Peyer's patch (tissue), 4 donors: ENCODE measurements at regions not wholly inside any gene's neighbourhood (a gene's known extent, or its start where the extent isn't known, plus 50 kb on each side); places are given as distances from the start of the nearest gene placed in this dataset.

Experiments used
- DNase-seq, 3 donors: peaks; one replicate each; pipeline ENCODE4 v3.0.0-alpha.2; 2017 to 2019
- H3K27ac ChIP-seq, 4 donors: fragments of 200-600 bp; sonication (generic); one replicate each; pipeline ENCODE4 v1.5.1; 2016 to 2019
- H3K27me3 ChIP-seq, 2 donors: fragments of 200-600 bp; sonication (generic); one replicate each; pipeline ENCODE4 v1.5.1; 2019
- H3K36me3 ChIP-seq, 3 donors: fragments of 200-600 bp; sonication (generic); one replicate each; pipeline ENCODE4 v1.5.1; 2016 to 2019
- H3K4me1 ChIP-seq, 4 donors: fragments of 200-600 bp; sonication (generic); one replicate each; pipeline ENCODE4 v1.5.1; 2016 to 2019
- H3K4me3 ChIP-seq, 4 donors: fragments of 200-600 bp; sonication (generic); 1 replicate in 3 of 4; 2 replicates in 1 of 4; pipeline ENCODE4 v1.5.1; 2016 to 2019; ENCODE audit warnings: mild to moderate bottlenecking in 1 of 4
- H3K9me3 ChIP-seq, 4 donors: fragments of 200-600 bp; sonication (generic); one replicate each; pipeline ENCODE4 v1.5.1; 2016 to 2019; ENCODE audit warnings: mild to moderate bottlenecking in 1 of 4
- CTCF ChIP-seq, 6 experiments: fragments of 450-650 bp in 4 of 6; fragments of 200-600 bp in 2 of 6; sonication (generic) in 1 of 6; IDR thresholded peaks; one replicate each; pipeline ENCODE4 v1.5.1; 2017 to 2019; ENCODE audit warnings: antibody characterized with exemption in 6 of 6, mild to moderate bottlenecking in 3 of 6, moderate library complexity in 1 of 6
- POLR2A ChIP-seq, 2 donors: fragments of 450-650 bp; IDR thresholded peaks; one replicate each; pipeline ENCODE4 v1.5.1; 2017; ENCODE audit warnings: antibody characterized with exemption in 2 of 2, mild to moderate bottlenecking in 2 of 2, moderate library complexity in 2 of 2

- Histone ChIP-seq H3K4me1 (no peaks in the 10 kb centered on the region), H3K27ac (no peak overlapping the region), H3K27me3 (no peaks in the 10 kb centered on the region), H3K9me3 (no peaks in the 10 kb centered on the region), H3K36me3 (no peaks in the 10 kb centered on the region), H3K4me3 (no peak overlapping the region)
- TF ChIP-seq POLR2A (IDR thresholded peaks at IDR 0.05), result no peak
- TF ChIP-seq CTCF (IDR thresholded peaks at IDR 0.05), result no peak
- DNase-seq, result no peak
Observed at GRCh38 chr9:118538959-118539358, 830.3 kb downstream of the BRINP1 start.

GRCh38 chr9:118553465-118553864 lies 815.8 kb downstream of the BRINP1 start:
- TF ChIP-seq POLR2A (IDR thresholded peaks at IDR 0.05), result no peak
- no peak for TF ChIP-seq CTCF (IDR thresholded peaks at IDR 0.05)
- Histone ChIP-seq H3K36me3 (no peaks in the 10 kb centered on the region), H3K9me3 (no peaks in the 10 kb centered on the region), H3K27me3 (no peaks in the 10 kb centered on the region), H3K4me1 (no peaks in the 10 kb centered on the region), H3K4me3 (no peak overlapping the region), H3K27ac (no peak overlapping the region)
- DNase-seq, result no peak

GRCh38 chr9:118554987-118555386 lies 814.2 kb downstream of the BRINP1 start:
- no peaks in the 10 kb centered on the region for H3K27me3 ChIP-seq
- no peak for DNase-seq
- no peak overlapping the region for H3K27ac ChIP-seq
- H3K4me3 ChIP-seq, result no peak overlapping the region
- TF ChIP-seq POLR2A (IDR thresholded peaks at IDR 0.05) (no peak), CTCF (IDR thresholded peaks at IDR 0.05) (no peak)
- no peaks in the 10 kb centered on the region for H3K36me3 ChIP-seq
- no peaks in the 10 kb centered on the region for H3K9me3 ChIP-seq
- no peaks in the 10 kb centered on the region for H3K4me1 ChIP-seq

- H3K27me3 ChIP-seq, result no peaks in the 10 kb centered on the region
- no peak overlapping the region for H3K27ac ChIP-seq
- TF ChIP-seq POLR2A (IDR thresholded peaks at IDR 0.05), result no peak
- TF ChIP-seq CTCF (IDR thresholded peaks at IDR 0.05), result no peak
- no peaks in the 10 kb centered on the region for H3K4me1 ChIP-seq
- no peaks in the 10 kb centered on the region for H3K36me3 ChIP-seq
- no peaks in the 10 kb centered on the region for H3K9me3 ChIP-seq
- DNase-seq, result no peak
- no peak overlapping the region for H3K4me3 ChIP-seq
Observed at GRCh38 chr9:118558026-118558425, 811.2 kb downstream of the BRINP1 start.

- Histone ChIP-seq H3K27me3 (no peaks in the 10 kb centered on the region), H3K9me3 (no peaks in the 10 kb centered on the region), H3K4me1 (no peaks in the 10 kb centered on the region), H3K36me3 (no peaks in the 10 kb centered on the region), H3K27ac (no peak overlapping the region), H3K4me3 (no peak overlapping the region)
- no peak for DNase-seq
- no peak for TF ChIP-seq CTCF (IDR thresholded peaks at IDR 0.05)
- TF ChIP-seq POLR2A (IDR thresholded peaks at IDR 0.05), result no peak
Observed at GRCh38 chr9:118558891-118559290, 810.3 kb downstream of the BRINP1 start.

GRCh38 chr9:118561051-118561450 lies 808.2 kb downstream of the BRINP1 start:
- TF ChIP-seq POLR2A (IDR thresholded peaks at IDR 0.05) (no peak), CTCF (IDR thresholded peaks at IDR 0.05) (no peak)
- Histone ChIP-seq H3K27ac (no peak overlapping the region), H3K4me3 (no peak overlapping the region), H3K9me3 (no peaks in the 10 kb centered on the region), H3K4me1 (no peaks in the 10 kb centered on the region), H3K36me3 (no peaks in the 10 kb centered on the region), H3K27me3 (no peaks in the 10 kb centered on the region)
- no peak for DNase-seq
